Neuronal stem cell (in vitro differentiated cells): ENCODE measurements at regions not wholly inside any gene's neighbourhood (a gene's known extent, or its start where the extent isn't known, plus 50 kb on each side); places are given as distances from the start of the nearest gene placed in this dataset.

Source experiments
- DNase-seq: peaks from one replicate; pipeline ENCODE4 v3.0.0-alpha.2; 2013; ENCODE audit warnings: low spot score
- H2AFZ ChIP-seq: one replicate; pipeline ENCODE4 v1.6.1; 2013; ENCODE audit warnings: mild to moderate bottlenecking, low read length, inconsistent platforms
- H2AK5ac ChIP-seq: 2 replicates; pipeline ENCODE4 v1.6.1; 2013; ENCODE audit warnings: low read depth, mild to moderate bottlenecking, inconsistent platforms, low read length, moderate library complexity, mixed read lengths
- H2BK120ac ChIP-seq: 2 replicates; pipeline ENCODE4 v1.6.1; 2013; ENCODE audit warnings: low read depth, mild to moderate bottlenecking, inconsistent platforms, low read length, moderate library complexity, mixed read lengths
- H2BK12ac ChIP-seq: one replicate; pipeline ENCODE4 v1.6.1; 2013; ENCODE audit warnings: low read length, inconsistent platforms
- H2BK15ac ChIP-seq: 2 replicates; pipeline ENCODE4 v1.6.1; 2013; ENCODE audit warnings: mild to moderate bottlenecking, low read length, inconsistent platforms, mixed read lengths
- H2BK5ac ChIP-seq: one replicate; pipeline ENCODE4 v1.6.1; 2013; ENCODE audit warnings: inconsistent platforms, mild to moderate bottlenecking, low read length, moderate library complexity
- H3K14ac ChIP-seq: one replicate; pipeline ENCODE4 v1.6.1; 2013; ENCODE audit warnings: low read length, inconsistent platforms
- H3K18ac ChIP-seq: 2 replicates; pipeline ENCODE4 v1.6.1; 2013; ENCODE audit warnings: low read length, inconsistent platforms
- H3K23ac ChIP-seq: 2 replicates; pipeline ENCODE4 v1.6.1; 2013; ENCODE audit warnings: low read depth, mild to moderate bottlenecking, mixed read lengths, low read length, inconsistent platforms; ENCODE audit not compliant: poor library complexity
- H3K27ac ChIP-seq: replicated peaks from 3 replicates; pipeline ENCODE4 v1.5.1; 2013; ENCODE audit warnings: low read length, inconsistent platforms
- H3K27me3 ChIP-seq, 3 experiments: 2 replicates each; pipeline ENCODE4 v1.6.1; 2013; ENCODE audit warnings: low read length in 3 of 3, mild to moderate bottlenecking in 2 of 3, inconsistent platforms in 1 of 3, low read depth in 1 of 3, mixed read lengths in 1 of 3, moderate library complexity in 1 of 3; ENCODE audit not compliant: control insufficient read depth in 3 of 3, insufficient read depth in 3 of 3
- H3K36me3 ChIP-seq, 2 donors: replicated peaks in 1 of 2; 2 replicates each; pipeline ENCODE4 v1.6.1; 2013; ENCODE audit warnings: low read length in 2 of 2; ENCODE audit not compliant: control insufficient read depth in 2 of 2, insufficient read depth in 2 of 2
- H3K4ac ChIP-seq: 2 replicates; pipeline ENCODE4 v1.6.1; 2013; ENCODE audit warnings: inconsistent platforms, mild to moderate bottlenecking, low read length, moderate library complexity
- H3K4me1 ChIP-seq, 2 donors: 1 replicate in 1 of 2; 2 replicates in 1 of 2; pipeline ENCODE4 v1.6.1; 2013; ENCODE audit warnings: low read length in 2 of 2, low read depth in 1 of 2; ENCODE audit not compliant: control insufficient read depth in 2 of 2, insufficient read depth in 1 of 2
- H3K4me2 ChIP-seq: one replicate; pipeline ENCODE4 v1.6.1; 2013; ENCODE audit warnings: mild to moderate bottlenecking, low read length, inconsistent platforms; ENCODE audit not compliant: insufficient read depth, poor library complexity, severe bottlenecking
- H3K4me3 ChIP-seq, 2 donors: 2 replicates each; pipeline ENCODE4 v1.5.1; 2013; ENCODE audit warnings: low read length in 2 of 2, mild to moderate bottlenecking in 2 of 2, inconsistent platforms in 1 of 2, moderate library complexity in 1 of 2
- H3K79me1 ChIP-seq: one replicate; pipeline ENCODE4 v1.6.1; 2013; ENCODE audit warnings: low read depth, mild to moderate bottlenecking, inconsistent platforms, low read length, moderate library complexity
- H3K9ac ChIP-seq: one replicate; pipeline ENCODE4 v1.6.1; 2013; ENCODE audit warnings: mild to moderate bottlenecking, low read depth, low read length, inconsistent platforms; ENCODE audit not compliant: poor library complexity
- H3K9me3 ChIP-seq, 2 donors: replicated peaks in 1 of 2; 2 replicates each; pipeline versions ENCODE3 to v1.6.1; 2013; ENCODE audit warnings: low read length in 2 of 2, mild to moderate bottlenecking in 2 of 2, inconsistent platforms in 1 of 2, low read depth in 1 of 2, mixed read lengths in 1 of 2, moderate library complexity in 1 of 2; ENCODE audit not compliant: control insufficient read depth in 2 of 2, insufficient read depth in 1 of 2
- H4K8ac ChIP-seq: one replicate; pipeline ENCODE4 v1.6.1; 2013; ENCODE audit warnings: low read depth, mild to moderate bottlenecking, inconsistent platforms, low read length, moderate library complexity
- H4K91ac ChIP-seq: one replicate; pipeline ENCODE4 v1.6.1; 2013; ENCODE audit warnings: low read length, low read depth, mild to moderate bottlenecking, inconsistent platforms; ENCODE audit not compliant: poor library complexity
- WGBS, 2 donors: extraction: QIAGEN DNeasy Blood & Tissue Kit; methylation state at CpG; one replicate each; pipeline ENCODE4 v1.1.7; 2013; ENCODE audit warnings: missing lambda C conversion rate in 2 of 2, mixed read lengths in 1 of 2; ENCODE audit not compliant: insufficient read length in 2 of 2, insufficient replicate concordance in 1 of 2; ENCODE audit errors: extremely low coverage in 2 of 2; 5-methylcytosine and 5-hydroxymethylcytosine counted together

- Histone ChIP-seq H3K4me3 (no peak overlapping the region), H2BK120ac (no peak overlapping the region), H3K36me3 (no peaks in the 10 kb centered on the region), H2BK12ac (no peak overlapping the region), H3K14ac (no peak overlapping the region), H3K27ac (no peak overlapping the region), H3K9me3 (no peaks in the 10 kb centered on the region), H2AFZ (no peak overlapping the region), H3K79me1 (no peaks in the 10 kb centered on the region), H2BK15ac (no peak overlapping the region), H3K4ac (no peak overlapping the region), H4K91ac (no peak overlapping the region), H3K9ac (no peak overlapping the region), H3K27me3 (no peaks in the 10 kb centered on the region), H3K18ac (no peak overlapping the region), H3K4me2 (no peak overlapping the region), H4K8ac (no peak overlapping the region), H2BK5ac (no peak overlapping the region), H3K4me1 (no peaks in the 10 kb centered on the region), H2AK5ac (no peak overlapping the region), H3K23ac (no peak overlapping the region)
- no peak for DNase-seq
- WGBS, 2 donors, result no CpG with 5 or more reads among the region's 3 CpGs
Observed at GRCh38 chr12:28622406-28622805, 432.1 kb downstream of the CCDC91 start.

GRCh38 chr12:28626504-28626903, 436.2 kb downstream of the CCDC91 start:
- no peak overlapping the region for H2BK15ac ChIP-seq
- no peak overlapping the region for H3K9ac ChIP-seq
- no peak overlapping the region for H2AK5ac ChIP-seq
- no peak overlapping the region for H3K4me3 ChIP-seq
- H3K4me1 ChIP-seq, result no peaks in the 10 kb centered on the region
- no peak overlapping the region for H2BK120ac ChIP-seq
- H3K27me3 ChIP-seq, result no peaks in the 10 kb centered on the region
- no peak overlapping the region for H2AFZ ChIP-seq
- H3K23ac ChIP-seq, result no peak overlapping the region
- no peaks in the 10 kb centered on the region for H3K9me3 ChIP-seq
- H2BK5ac ChIP-seq, result no peak overlapping the region
- no peaks in the 10 kb centered on the region for H3K79me1 ChIP-seq
- no peak overlapping the region for H3K4me2 ChIP-seq
- H3K4ac ChIP-seq, result no peak overlapping the region
- no peak overlapping the region for H3K14ac ChIP-seq
- H3K27ac ChIP-seq, result no peak overlapping the region
- no peak overlapping the region for H2BK12ac ChIP-seq
- no peak overlapping the region for H3K18ac ChIP-seq
- WGBS, 2 donors, result no CpG with 5 or more reads among the region's 3 CpGs
- no peaks in the 10 kb centered on the region for H3K36me3 ChIP-seq
- no peak for DNase-seq
- no peak overlapping the region for H4K8ac ChIP-seq
- H4K91ac ChIP-seq, result no peak overlapping the region

- H2AK5ac ChIP-seq, result no peak overlapping the region
- H4K8ac ChIP-seq, result no peak overlapping the region
- no peak overlapping the region for H2BK5ac ChIP-seq
- no peak overlapping the region for H2BK120ac ChIP-seq
- no peak overlapping the region for H2BK15ac ChIP-seq
- H3K4me1 ChIP-seq, result no peaks in the 10 kb centered on the region
- H3K9ac ChIP-seq, result no peak overlapping the region
- no peak overlapping the region for H2BK12ac ChIP-seq
- peak overlapping the region; percentile 60 for H3K18ac ChIP-seq
- DNase-seq, result no peak
- no CpG with 5 or more reads among the region's 7 CpGs for WGBS, 2 donors
- no peak overlapping the region for H3K23ac ChIP-seq
- no peaks in the 10 kb centered on the region for H3K36me3 ChIP-seq
- no peak overlapping the region for H3K4me3 ChIP-seq
- H3K4me2 ChIP-seq, result no peak overlapping the region
- H3K9me3 ChIP-seq, result no peaks in the 10 kb centered on the region
- H3K27ac ChIP-seq, result no peak overlapping the region
- H2AFZ ChIP-seq, result no peak overlapping the region
- H4K91ac ChIP-seq, result no peak overlapping the region
- H3K4ac ChIP-seq, result no peak overlapping the region
- H3K27me3 ChIP-seq, result no peaks in the 10 kb centered on the region
- H3K14ac ChIP-seq, result no peak overlapping the region
- no peaks in the 10 kb centered on the region for H3K79me1 ChIP-seq
Observed at GRCh38 chr12:28629691-28630090, 439.4 kb downstream of the CCDC91 start.

GRCh38 chr12:28631831-28632230, 441.6 kb downstream of the CCDC91 start:
- no peak overlapping the region for H3K27ac ChIP-seq
- H2AFZ ChIP-seq, result peak overlapping the region; percentile 18
- no peak overlapping the region for H4K8ac ChIP-seq
- H3K18ac ChIP-seq, result no peak overlapping the region
- H3K14ac ChIP-seq, result no peak overlapping the region
- no peak overlapping the region for H2BK5ac ChIP-seq
- WGBS, 2 donors, result no CpG with 5 or more reads among the region's 7 CpGs
- no peaks in the 10 kb centered on the region for H3K9me3 ChIP-seq
- H4K91ac ChIP-seq, result no peak overlapping the region
- no peaks in the 10 kb centered on the region for H3K36me3 ChIP-seq
- no peak overlapping the region for H3K4me2 ChIP-seq
- no peak overlapping the region for H2BK120ac ChIP-seq
- no peaks in the 10 kb centered on the region for H3K4me1 ChIP-seq
- no peak for DNase-seq
- no peaks in the 10 kb centered on the region for H3K27me3 ChIP-seq
- no peak overlapping the region for H3K4me3 ChIP-seq
- no peak overlapping the region for H3K23ac ChIP-seq
- no peak overlapping the region for H2AK5ac ChIP-seq
- no peak overlapping the region for H2BK12ac ChIP-seq
- H3K4ac ChIP-seq, result no peak overlapping the region
- no peak overlapping the region for H2BK15ac ChIP-seq
- no peak overlapping the region for H3K9ac ChIP-seq
- H3K79me1 ChIP-seq, result no peaks in the 10 kb centered on the region
